ENCODE measurements at regions not wholly inside any gene's neighbourhood (a gene's known extent, or its start where the extent isn't known, plus 50 kb on each side); places are given as distances from the start of the nearest gene placed in this dataset.
"Not testable (repeated sequence)": the region's sequence is repeated elsewhere in the genome, so short reads cannot be mapped to it uniquely, and the experiment has no call there.

- no peak for DNase-seq (ENCODE audit: low read depth)
Measured at GRCh38 chr1:219560856-219561255, 52.0 kb downstream of the ZC3H11B start.

GRCh38 chr1:219559899-219560298 is 53.0 kb downstream of the ZC3H11B start:
- no peak for DNase-seq (ENCODE audit: low read depth)

GRCh38 chr1:219555806-219556205 is 57.1 kb downstream of the ZC3H11B start:
- no peak for DNase-seq (ENCODE audit: low read depth)

- DNase-seq (ENCODE audit: low read depth) = no peak
Measured at GRCh38 chr1:219555031-219555692, 57.7 kb downstream of the ZC3H11B start.

- DNase-seq (ENCODE audit: low read depth) = no peak
Measured at GRCh38 chr1:219553934-219554502, 58.9 kb downstream of the ZC3H11B start.

- DNase-seq (ENCODE audit: low read depth) = no peak
Measured at GRCh38 chr1:219550201-219550600, 62.7 kb downstream of the ZC3H11B start.

- DNase-seq (ENCODE audit: low read depth) = no peak
Measured at GRCh38 chr1:219549215-219549614, 63.7 kb downstream of the ZC3H11B start.

- DNase-seq (ENCODE audit: low read depth) = no peak
Measured at GRCh38 chr1:219548386-219548785, 64.5 kb downstream of the ZC3H11B start.

GRCh38 chr1:219545756-219546155 is 67.1 kb downstream of the ZC3H11B start:
- not testable (repeated sequence) for DNase-seq (ENCODE audit: low read depth)

GRCh38 chr1:219544163-219544846 is 68.6 kb downstream of the ZC3H11B start:
- DNase-seq (ENCODE audit: low read depth) = no peak

GRCh38 chr1:219542828-219543518 is 69.9 kb downstream of the ZC3H11B start:
- DNase-seq (ENCODE audit: low read depth) = no peak

- no peak for DNase-seq (ENCODE audit: low read depth)
Measured at GRCh38 chr1:219541946-219542345, 71.0 kb downstream of the ZC3H11B start.

GRCh38 chr1:219539645-219540254 is 73.2 kb downstream of the ZC3H11B start:
- DNase-seq (ENCODE audit: low read depth) = no peak

GRCh38 chr1:219538886-219539285 is 74.0 kb downstream of the ZC3H11B start:
- no peak for DNase-seq (ENCODE audit: low read depth)

GRCh38 chr1:219537223-219537631 is 75.7 kb downstream of the ZC3H11B start:
- DNase-seq (ENCODE audit: low read depth) = no peak

GRCh38 chr1:219536038-219536437 is 76.9 kb downstream of the ZC3H11B start:
- no peak for DNase-seq (ENCODE audit: low read depth)

GRCh38 chr1:219534991-219535390 is 77.9 kb downstream of the ZC3H11B start:
- DNase-seq (ENCODE audit: low read depth) = no peak

- peak; percentile 59 for DNase-seq (ENCODE audit: low read depth)
Measured at GRCh38 chr1:219533280-219533679, 79.6 kb downstream of the ZC3H11B start.

GRCh38 chr1:219529116-219529515 is 83.8 kb downstream of the ZC3H11B start:
- no peak for DNase-seq (ENCODE audit: low read depth)

GRCh38 chr1:219528633-219529032 is 84.3 kb downstream of the ZC3H11B start:
- no peak for DNase-seq (ENCODE audit: low read depth)

GRCh38 chr1:219527994-219528393 is 84.9 kb downstream of the ZC3H11B start:
- no peak for DNase-seq (ENCODE audit: low read depth)

GRCh38 chr1:219526074-219526473 is 86.8 kb downstream of the ZC3H11B start:
- no peak for DNase-seq (ENCODE audit: low read depth)
